ENCODE measurements at regions not wholly inside any gene's neighbourhood (a gene's known extent, or its start where the extent isn't known, plus 50 kb on each side); places are given as distances from the start of the nearest gene placed in this dataset.

- no peaks in the 10 kb centered on the region for H3K4me1 ChIP-seq
- in situ Hi-C loops (cut with MboI; ENCODE audit: low sequenced_read_pairs in 4 of 4): no loop called here
Observed at GRCh38 chr10:78155722-78156121, 122.1 kb downstream of the RPS24 start.

GRCh38 chr10:78160591-78160990 lies 126.9 kb downstream of the RPS24 start:
- in situ Hi-C loops (cut with MboI; ENCODE audit: low sequenced_read_pairs in 4 of 4) (no loop called here), intact Hi-C loops (cut with DNase I; ENCODE audit: low total_unique reads) (no loop called here)
- DNase-seq (no peak), ATAC-seq (no peak)
- no peaks in the 10 kb centered on the region for H3K27me3 ChIP-seq
- H3K4me3 ChIP-seq: no peak overlapping the region
- no peaks in the 10 kb centered on the region for H3K4me1 ChIP-seq
- H3K27ac ChIP-seq: no peak overlapping the region
- H3K9me3 ChIP-seq: no peaks in the 10 kb centered on the region
- H3K36me3 ChIP-seq: no peaks in the 10 kb centered on the region
- TF ChIP-seq CTCF (IDR thresholded peaks at IDR 0.05 in 4 of 5, conservative IDR thresholded peaks at IDR 0.05 in 1 of 5): no peak
- TF ChIP-seq POLR2A (IDR thresholded peaks at IDR 0.05): no peak

More at GRCh38 chr10:78155722-78156121, 122.1 kb downstream of the RPS24 start:
- intact Hi-C loops (cut with DNase I; ENCODE audit: low total_unique reads): no loop called here
- Histone ChIP-seq H3K4me3 (no peak overlapping the region), H3K27ac (no peak overlapping the region), H3K9me3 (no peaks in the 10 kb centered on the region), H3K36me3 (no peaks in the 10 kb centered on the region), H3K27me3 (no peaks in the 10 kb centered on the region)
- TF ChIP-seq CTCF (IDR thresholded peaks at IDR 0.05 in 4 of 5, conservative IDR thresholded peaks at IDR 0.05 in 1 of 5): no peak
- no peak for TF ChIP-seq POLR2A (IDR thresholded peaks at IDR 0.05)
- DNase-seq (no peak), ATAC-seq (no peak)

GRCh38 chr10:78162853-78163252 lies 129.2 kb downstream of the RPS24 start:
- no peak for ATAC-seq
- intact Hi-C loops (cut with DNase I; ENCODE audit: low total_unique reads): no loop called here

GRCh38 chr10:78164702-78165101 lies 131.0 kb downstream of the RPS24 start:
- Histone ChIP-seq H3K27me3 (no peaks in the 10 kb centered on the region), H3K4me3 (no peak overlapping the region), H3K4me1 (no peaks in the 10 kb centered on the region), H3K27ac (no peak overlapping the region), H3K9me3 (no peaks in the 10 kb centered on the region), H3K36me3 (no peaks in the 10 kb centered on the region)
- in situ Hi-C loops (cut with MboI; ENCODE audit: low sequenced_read_pairs in 4 of 4): no loop called here
- intact Hi-C loops (cut with DNase I; ENCODE audit: low total_unique reads): no loop called here
- ATAC-seq: no peak
- TF ChIP-seq CTCF (IDR thresholded peaks at IDR 0.05 in 4 of 5, conservative IDR thresholded peaks at IDR 0.05 in 1 of 5) (no peak), POLR2A (IDR thresholded peaks at IDR 0.05) (no peak)
- DNase-seq: no peak

More at GRCh38 chr10:78162853-78163252, 129.2 kb downstream of the RPS24 start:
- H3K36me3 ChIP-seq: no peaks in the 10 kb centered on the region
- DNase-seq: no peak
- no peaks in the 10 kb centered on the region for H3K27me3 ChIP-seq
- H3K4me3 ChIP-seq: no peak overlapping the region
- H3K9me3 ChIP-seq: no peaks in the 10 kb centered on the region
- no peak overlapping the region for H3K27ac ChIP-seq
- TF ChIP-seq CTCF (IDR thresholded peaks at IDR 0.05 in 4 of 5, conservative IDR thresholded peaks at IDR 0.05 in 1 of 5) (no peak), POLR2A (IDR thresholded peaks at IDR 0.05) (no peak)
- no peaks in the 10 kb centered on the region for H3K4me1 ChIP-seq
- in situ Hi-C loops (cut with MboI; ENCODE audit: low sequenced_read_pairs in 4 of 4): no loop called here

GRCh38 chr10:78165172-78165571 lies 131.5 kb downstream of the RPS24 start:
- Histone ChIP-seq H3K9me3 (no peaks in the 10 kb centered on the region), H3K27me3 (no peaks in the 10 kb centered on the region), H3K4me3 (no peak overlapping the region), H3K4me1 (no peaks in the 10 kb centered on the region), H3K27ac (no peak overlapping the region), H3K36me3 (no peaks in the 10 kb centered on the region)
- intact Hi-C loops (cut with DNase I; ENCODE audit: low total_unique reads): no loop called here
- TF ChIP-seq CTCF (IDR thresholded peaks at IDR 0.05 in 4 of 5, conservative IDR thresholded peaks at IDR 0.05 in 1 of 5) (no peak), POLR2A (IDR thresholded peaks at IDR 0.05) (no peak)
- DNase-seq (no peak), ATAC-seq (no peak)
- in situ Hi-C loops (cut with MboI; ENCODE audit: low sequenced_read_pairs in 4 of 4): no loop called here

Measured in gastrocnemius medialis (tissue), 4 donors.